ENCODE measurements at regions not wholly inside any gene's neighbourhood (a gene's known extent, or its start where the extent isn't known, plus 50 kb on each side); places are given as distances from the start of the nearest gene placed in this dataset.

DNA sequence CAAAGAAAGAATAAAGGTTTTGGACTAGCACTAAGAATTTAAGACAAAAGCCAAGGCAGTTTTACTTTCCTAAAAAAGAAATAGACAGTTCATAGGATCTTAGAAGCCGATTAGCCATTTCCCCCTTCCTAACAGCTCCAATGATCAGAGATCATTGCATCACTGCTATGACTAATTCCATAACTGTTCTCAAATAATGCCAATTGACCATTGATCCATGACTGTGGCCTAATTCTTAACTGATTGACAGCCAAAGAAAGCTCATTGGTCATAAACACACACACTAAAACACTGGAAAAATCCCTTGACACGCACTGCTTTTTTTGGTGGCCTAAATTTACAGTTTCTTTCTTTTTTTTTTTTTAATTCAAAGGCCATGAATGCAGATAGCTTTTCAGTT, 345.0 kb upstream of the ACVR2A start:
- Histone ChIP-seq H2AFZ (ENCODE audit: low read length) (no peak overlapping the region), H3K9me3 (ENCODE audit: control insufficient read depth, low read depth, low read length) (no peaks in the 10 kb centered on the region), H2AK5ac (ENCODE audit: insufficient read length, low read length) (no peak overlapping the region), H3K79me1 (ENCODE audit: insufficient read depth, low read depth, low read length, poor library complexity, severe bottlenecking) (no peaks in the 10 kb centered on the region), H3K14ac (ENCODE audit: insufficient read depth, low read length) (no peak overlapping the region), H3K23ac (ENCODE audit: insufficient read length, low read depth, low read length) (no peak overlapping the region), H2BK5ac (ENCODE audit: insufficient read length, low read length) (no peak overlapping the region), H3T11ph (ENCODE audit: low read length) (no peak overlapping the region), H2BK12ac (ENCODE audit: insufficient read length, low read depth, low read length) (no peak overlapping the region), H2BK120ac (ENCODE audit: low read depth, low read length, poor library complexity, severe bottlenecking) (no peak overlapping the region), H4K20me1 (ENCODE audit: control insufficient read depth, insufficient read depth, insufficient read length) (no peaks in the 10 kb centered on the region), H3K18ac (ENCODE audit: insufficient read length, low read depth, low read length) (no peak overlapping the region), H2BK15ac (ENCODE audit: low read depth, low read length) (no peak overlapping the region), H2BK20ac (ENCODE audit: low read depth, low read length, poor library complexity, severe bottlenecking) (no peak overlapping the region), H3K27ac (ENCODE audit: insufficient read length, low read depth, low read length) (no peak overlapping the region), H3K79me2 (ENCODE audit: insufficient read depth, low read length) (no peaks in the 10 kb centered on the region), H4K91ac (ENCODE audit: insufficient read length, low read depth, low read length) (no peak overlapping the region), H3K4me2 (ENCODE audit: insufficient read depth, insufficient read length, low read length) (no peak overlapping the region), H3K27me3 (ENCODE audit: insufficient read depth, low read length) (no peaks in the 10 kb centered on the region), H3K4ac (ENCODE audit: low read depth, low read length) (no peak overlapping the region), H3K23me2 (ENCODE audit: insufficient read length, low read depth, low read length, poor library complexity, severe bottlenecking) (no peaks in the 10 kb centered on the region), H3K56ac (ENCODE audit: insufficient read length, low read depth, low read length) (no peak overlapping the region), H3K9ac (ENCODE audit: extremely low read depth, insufficient read length, low read length) (no peak overlapping the region), H4K5ac (ENCODE audit: insufficient read length, low read depth, low read length) (no peak overlapping the region), H4K8ac (replicated peaks; ENCODE audit: insufficient read length, low read depth, low read length) (no peak overlapping the region), H3K4me1 (ENCODE audit: insufficient read depth, low read length) (no peaks in the 10 kb centered on the region)
- no peaks in the 10 kb centered on the region for H3K9me3 Mint-ChIP-seq
- no peak for DNase-seq
- no peak overlapping the region for H3K4me3 Mint-ChIP-seq
- H3K27me3 Mint-ChIP-seq (ENCODE audit: low read depth), result no peaks in the 10 kb centered on the region
- no peaks in the 10 kb centered on the region for H3K36me3 Mint-ChIP-seq (ENCODE audit: insufficient read depth in 1 of 3, low read depth in 3 of 3)
- H3K27ac Mint-ChIP-seq, result no peak overlapping the region
- WGBS (ENCODE audit: extremely low coverage, insufficient read length, low lambda C conversion rate), result no CpG with 5 or more reads among the region's 2 CpGs
- no peak for TF ChIP-seq CTCF (conservative IDR thresholded peaks at IDR 0.05)
- H3K4me1 Mint-ChIP-seq, result no peaks in the 10 kb centered on the region
